B cell (primary cell): ENCODE measurements at regions not wholly inside any gene's neighbourhood (a gene's known extent, or its start where the extent isn't known, plus 50 kb on each side); places are given as distances from the start of the nearest gene placed in this dataset.

Source experiments
- ATAC-seq: fragments of 200-7000 bp; cut with Tn5 transposase; one replicate; pipeline ENCODE4 v1.10.0; 2021; ENCODE audit warnings: low read depth, mild to moderate bottlenecking, moderate number of reproducible peaks, moderate library complexity
- CTCF ChIA-PET: fragments of 350-600 bp; sonication (Branson Sonifier 250); formaldehyde crosslinking; loops from one replicate; lab custom pipeline; 2021; ENCODE audit warnings: antibody characterized with exemption, inconsistent platforms; lab: Charles Lee
- POLR2A ChIA-PET: fragments of 350-600 bp; sonication (Branson Sonifier 250); formaldehyde crosslinking; loops from one replicate; lab custom pipeline; 2021; ENCODE audit warnings: antibody characterized with exemption; lab: Charles Lee
- DNase-seq: peaks from one replicate; pipeline ENCODE4 v3.0.0; 2013
- H2AFZ ChIP-seq: 2 replicates; pipeline ENCODE4 v1.6.1; 2012; ENCODE audit warnings: mild to moderate bottlenecking, low read depth, low read length; ENCODE audit not compliant: insufficient read depth, poor library complexity, severe bottlenecking
- H3K27ac ChIP-seq, 2 donors: 1 replicate in 1 of 2; 2 replicates in 1 of 2; pipeline ENCODE4 v1.5.1; 2012 to 2013; ENCODE audit warnings: low read length in 2 of 2, mild to moderate bottlenecking in 2 of 2, moderate library complexity in 1 of 2
- H3K27me3 ChIP-seq, 4 experiments: fragments of 200-600 bp in 1 of 4; sonication (generic) in 1 of 4; replicated peaks in 1 of 4; 1 replicate in 2 of 4; 2 replicates in 2 of 4; pipeline versions ENCODE4 v1.6.1 to v1.7.0; 2013 to 2016; ENCODE audit warnings: low read length in 3 of 4, mild to moderate bottlenecking in 2 of 4, mixed read lengths in 1 of 4, moderate library complexity in 1 of 4; ENCODE audit not compliant: insufficient read depth in 4 of 4, control insufficient read depth in 3 of 4; ENCODE audit errors: control extremely low read depth in 1 of 4
- H3K36me3 ChIP-seq, 2 experiments: replicated peaks in 1 of 2; 1 replicate in 1 of 2; 2 replicates in 1 of 2; pipeline versions ENCODE4 v1.6.1 to v1.7.1; 2013; ENCODE audit warnings: low read length in 1 of 2; ENCODE audit not compliant: insufficient read depth in 2 of 2, control insufficient read depth in 1 of 2; ENCODE audit errors: control extremely low read depth in 1 of 2, extremely low read depth in 1 of 2
- H3K4me1 ChIP-seq, 2 donors: fragments of 200-600 bp in 1 of 2; sonication (generic) in 1 of 2; 1 replicate in 1 of 2; 2 replicates in 1 of 2; pipeline versions ENCODE4 v1.5.1 to v1.6.1; 2013 to 2017; ENCODE audit warnings: low read length in 2 of 2; ENCODE audit not compliant: control insufficient read depth in 2 of 2, insufficient read depth in 2 of 2
- H3K4me2 ChIP-seq: replicated peaks from 2 replicates; pipeline ENCODE3; 2012; ENCODE audit warnings: mild to moderate bottlenecking, low read depth, low read length; ENCODE audit not compliant: poor library complexity, severe bottlenecking
- H3K4me3 ChIP-seq, 5 experiments: fragments of 200-600 bp in 1 of 5; sonication (generic) in 1 of 5; 1 replicate in 3 of 5; 2 replicates in 2 of 5; pipeline versions ENCODE4 v1.5.1 to v1.7.0; 2011 to 2016; ENCODE audit warnings: low read length in 4 of 5, mild to moderate bottlenecking in 4 of 5, low read depth in 2 of 5, control low read depth in 1 of 5, moderate library complexity in 1 of 5; ENCODE audit not compliant: insufficient read depth in 1 of 5; ENCODE audit errors: control extremely low read depth in 1 of 5, extremely low read depth in 1 of 5
- H3K79me2 ChIP-seq: fragments of 200-600 bp; sonication (generic); one replicate; pipeline ENCODE4 v1.6.0; 2016; ENCODE audit warnings: low read length; ENCODE audit not compliant: control insufficient read depth, insufficient read depth
- H3K9ac ChIP-seq: fragments of 200-600 bp; sonication (generic); 2 replicates; pipeline ENCODE4 v1.6.1; 2017; ENCODE audit warnings: mild to moderate bottlenecking, low read length, moderate library complexity
- H3K9me3 ChIP-seq, 3 donors: one replicate each; pipeline versions ENCODE4 v1.6.1 to v1.7.1; 2013; ENCODE audit warnings: low read length in 2 of 3; ENCODE audit not compliant: control insufficient read depth in 2 of 3, insufficient read depth in 1 of 3; ENCODE audit errors: control extremely low read depth in 1 of 3
- H4K20me1 ChIP-seq: 2 replicates; pipeline ENCODE4 v1.6.0; 2012; ENCODE audit warnings: mild to moderate bottlenecking, low read length; ENCODE audit not compliant: insufficient read depth, control insufficient read depth, poor library complexity, severe bottlenecking
- H3K27ac Mint-ChIP-seq: one replicate; pipeline ENCODE4 v1.8.0; 2021; ENCODE audit warnings: mixed read lengths
- H3K27me3 Mint-ChIP-seq: one replicate; pipeline ENCODE4 v1.8.0; 2021; ENCODE audit warnings: mixed read lengths
- H3K4me1 Mint-ChIP-seq: one replicate; pipeline ENCODE4 v1.8.0; 2021; ENCODE audit warnings: mixed read lengths
- H3K4me3 Mint-ChIP-seq: one replicate; pipeline ENCODE4 v1.8.0; 2021; ENCODE audit warnings: mixed read lengths
- H3K9me3 Mint-ChIP-seq: one replicate; pipeline ENCODE4 v1.8.0; 2022; ENCODE audit warnings: mixed read lengths; ENCODE audit not compliant: insufficient read depth
- CTCF ChIP-seq: fragments of 200-600 bp; IDR thresholded peaks from one replicate; pipeline ENCODE4 v1.8.0; 2022; ENCODE audit warnings: antibody characterized with exemption, mild to moderate bottlenecking
- EZH2 ChIP-seq: IDR thresholded peaks from 2 replicates; pipeline ENCODE4 v1.6.1; 2012; ENCODE audit warnings: borderline replicate concordance, low read depth, mild to moderate bottlenecking, moderate library complexity, low read length; ENCODE audit not compliant: insufficient read depth, poor library complexity, severe bottlenecking
- WGBS: methylation state at CpG from one replicate; pipeline ENCODE4 v1.1.5; 2013; ENCODE audit warnings: missing lambda C conversion rate; ENCODE audit not compliant: insufficient coverage; 5-methylcytosine and 5-hydroxymethylcytosine counted together
- intact Hi-C: fragments of 100-400 bp; cut with micrococcal nuclease; formaldehyde crosslinking; loops from one replicate; pipeline ENCODE4 v1.10.0; 2022

DNA sequence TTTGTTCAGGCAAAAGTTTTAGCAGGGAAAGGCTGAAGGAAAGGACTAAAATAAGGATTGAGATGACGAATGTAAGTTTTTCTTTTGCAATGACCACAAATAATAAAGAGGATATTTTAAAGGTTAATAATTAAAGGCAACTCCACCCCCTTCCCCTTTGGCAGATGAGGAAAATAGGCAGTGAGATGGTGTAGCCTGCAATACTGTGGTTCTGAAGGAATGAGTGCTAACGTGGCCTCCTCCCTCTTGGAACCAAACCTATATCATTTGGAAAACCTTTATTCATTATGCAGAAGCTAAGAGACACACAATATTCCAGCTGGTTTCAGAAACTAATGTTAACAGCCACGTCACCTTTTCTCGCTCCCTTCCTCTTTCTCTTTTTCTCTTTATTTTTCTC is 70.9 kb upstream of the COL1A2 start:
- intact Hi-C loops = no loop called here
- Histone ChIP-seq H4K20me1 (no peaks in the 10 kb centered on the region), H3K4me3 (no peak overlapping the region), H3K36me3 (no peaks in the 10 kb centered on the region), H3K79me2 (no peaks in the 10 kb centered on the region), H3K4me2 (no peak overlapping the region), H3K9me3 (peaks cover 1 to 12% (median 4%) of the 10 kb centered on the region in 3 donors), H3K27ac (no peak overlapping the region), H3K9ac (no peak overlapping the region), H3K4me1 (no peaks in the 10 kb centered on the region), H3K27me3 (no peaks in the 10 kb centered on the region), H2AFZ (no peak overlapping the region)
- ChIA-PET POLR2A (no interaction called here), CTCF (no interaction called here)
- Mint-ChIP-seq H3K27me3 (peaks cover 16% of the 10 kb centered on the region), H3K4me3 (no peak overlapping the region), H3K9me3 (peaks cover 7% of the 10 kb centered on the region), H3K4me1 (no peaks in the 10 kb centered on the region), H3K27ac (no peak overlapping the region)
- TF ChIP-seq CTCF (no peak), EZH2 (no peak)
- WGBS = 20% methylated on average over 1 of the region's 4 CpGs
- ATAC-seq = no peak
- DNase-seq = no peak

GRCh38 chr7:94324380-94325121 is 70.1 kb upstream of the COL1A2 start:
- Histone ChIP-seq H3K27ac (no peak overlapping the region), H2AFZ (no peak overlapping the region), H3K9ac (no peak overlapping the region), H3K4me3 (no peak overlapping the region), H3K4me2 (no peak overlapping the region), H3K9me3 (peaks cover 1 to 12% (median 3%) of the 10 kb centered on the region in 3 donors), H3K36me3 (no peaks in the 10 kb centered on the region), H4K20me1 (no peaks in the 10 kb centered on the region), H3K79me2 (no peaks in the 10 kb centered on the region), H3K27me3 (no peaks in the 10 kb centered on the region), H3K4me1 (no peaks in the 10 kb centered on the region)
- intact Hi-C loops = no loop called here
- Mint-ChIP-seq H3K27me3 (peaks cover 16% of the 10 kb centered on the region), H3K27ac (no peak overlapping the region), H3K4me3 (no peak overlapping the region), H3K9me3 (peaks cover 7% of the 10 kb centered on the region), H3K4me1 (no peaks in the 10 kb centered on the region)
- ATAC-seq = no peak
- CTCF ChIA-PET = no interaction called here
- no peak for TF ChIP-seq EZH2
- TF ChIP-seq CTCF = no peak
- no peak for DNase-seq
- whole genome bisulfite sequencing = no CpG with 5 or more reads among the region's 2 CpGs
- POLR2A ChIA-PET = no interaction called here
